Heart right ventricle (tissue), 16 donors: ENCODE measurements at regions not wholly inside any gene's neighbourhood (a gene's known extent, or its start where the extent isn't known, plus 50 kb on each side); places are given as distances from the start of the nearest gene placed in this dataset.

Source experiments
- ATAC-seq, 8 donors: fragments of 200-7000 bp; cut with Tn5 transposase; one replicate each; pipeline ENCODE4 v1.9.1; 2020; ENCODE audit warnings: mild to moderate bottlenecking in 8 of 8, moderate library complexity in 8 of 8, moderate number of reproducible peaks in 1 of 8
- DNase-seq, 2 donors: peaks; one replicate each; pipeline ENCODE4 v3.0.0-alpha.2; 2020
- H3K27ac ChIP-seq, 10 donors: fragments of 200-600 bp; sonication (generic) in 2 of 10; one replicate each; pipeline versions ENCODE4 v1.5.0 to v1.8.0; 2020 to 2022; ENCODE audit warnings: mild to moderate bottlenecking in 3 of 10
- H3K27me3 ChIP-seq, 7 donors: fragments of 200-600 bp; one replicate each; pipeline ENCODE4 v1.8.0; 2021 to 2022; ENCODE audit warnings: mild to moderate bottlenecking in 2 of 7
- H3K36me3 ChIP-seq, 9 donors: fragments of 200-600 bp; sonication (generic) in 1 of 9; one replicate each; pipeline versions ENCODE4 v1.5.0 to v1.8.0; 2020 to 2022; ENCODE audit warnings: mild to moderate bottlenecking in 2 of 9
- H3K4me1 ChIP-seq, 9 donors: fragments of 200-600 bp; sonication (generic) in 1 of 9; one replicate each; pipeline versions ENCODE4 v1.5.0 to v1.8.0; 2020 to 2022; ENCODE audit warnings: mild to moderate bottlenecking in 4 of 9
- H3K4me3 ChIP-seq, 10 donors: fragments of 200-600 bp; sonication (generic) in 2 of 10; one replicate each; pipeline versions ENCODE4 v1.5.0 to v1.8.0; 2020 to 2022; ENCODE audit warnings: mild to moderate bottlenecking in 7 of 10, moderate library complexity in 2 of 10
- H3K9me3 ChIP-seq, 11 donors: fragments of 200-600 bp in 10 of 11; sonication (generic) in 2 of 11; one replicate each; pipeline versions ENCODE4 v1.5.0 to v1.8.0; 2013 to 2022; ENCODE audit warnings: mild to moderate bottlenecking in 2 of 11, control low read depth in 1 of 11, moderate library complexity in 1 of 11
- WGBS, 2 donors: extraction: QIAGEN DNeasy Blood & Tissue Kit; methylation state at CpG; one replicate each; pipeline ENCODE4 v1.1.7; 2013; ENCODE audit warnings: inconsistent platforms in 1 of 2; 5-methylcytosine and 5-hydroxymethylcytosine counted together
- intact Hi-C, 10 donors: fragments of 100-400 bp; cut with DNase I; formaldehyde crosslinking; loops; one replicate each; pipeline versions ENCODE4 v1.11.1 to v1.14.2; 2022
- TF ChIP-seq, protein P1 (sequence below), 9 donors: fragments of 200-600 bp; sonication (generic) in 2 of 9; IDR thresholded peaks; one replicate each; pipeline versions ENCODE4 v1.5.0 to v1.8.0; 2021 to 2022; ENCODE audit warnings: antibody characterized with exemption in 9 of 9, mild to moderate bottlenecking in 5 of 9, moderate library complexity in 1 of 9
- donor health status: Arrhythmogenic right ventricular cardiomyopathy.
- donor health status: ischemic (EF 13 %, LVEDD 7.1; RV severe dilation, severe dysfunction).
- donor health status: healthy with polysubstance abuse.
- donor health status: DM: no; HTN: yes; CAD: no.
- donor health status: DM: no; HTN: no; CAD: no.
- donor health status: ischemic (EF 25% LVEDD 6.9; RV normal size, moderate dysfunction).
- donor health status: ischemic (EF 25% LVEDD 5.7; RV mildly dilated, moderate dysfunction).
- donor health status: healthy.
- donor health status: DM: yes; HTN: yes; CAD: no.
- donor health status: Ischemic cardiomyopathy.
- donor health status: ischemic (EF 35%, LVEDD 5.7; RV mildly dilated, moderate dysfunction).
- donor health status: nonischemic (EF 11% LVEDD 7.7; RV severe dilation, severe dysfunction).
- donor health status: DM: yes; HTN: yes; CAD: no.
- donor health status: PGD.
- donor health status: ischemic (EF 29% LVEDD 5.4; RV normal size, mild dysfunction).
- donor health status: nonischemic (EF 23%, LVEDD 6.1; RV moderate dilation, normal function).

DNA sequence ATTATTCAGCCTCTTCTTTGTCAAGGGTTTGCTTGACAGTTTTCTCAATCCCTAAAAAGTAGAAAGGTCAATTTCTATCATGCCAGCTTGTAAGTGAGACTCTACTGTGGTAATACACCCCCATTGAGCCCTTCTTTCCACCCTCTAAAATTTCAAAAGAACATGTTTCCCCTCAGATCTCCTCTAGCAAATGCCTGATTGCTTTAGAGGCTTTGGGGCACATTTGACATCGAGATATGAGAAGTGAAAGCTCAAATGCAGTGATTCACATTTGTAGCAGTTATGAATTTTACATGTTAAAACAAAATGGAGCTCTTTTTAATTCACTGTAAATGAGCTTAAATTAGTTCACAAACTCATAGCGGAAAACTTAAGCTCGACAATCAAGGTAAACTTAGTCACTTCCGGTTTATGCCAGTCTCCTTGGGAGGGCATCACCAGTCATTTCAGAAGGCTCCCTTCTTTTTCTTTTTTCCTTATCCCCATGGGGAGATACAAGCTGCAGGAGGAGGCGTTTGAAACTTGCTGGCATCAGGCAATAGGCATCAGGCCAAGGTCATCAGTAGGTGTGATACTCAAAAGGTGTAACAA, 55.3 kb upstream of the ADO start:
- ATAC-seq, result no peak
- TF ChIP-seq, protein P1, sequence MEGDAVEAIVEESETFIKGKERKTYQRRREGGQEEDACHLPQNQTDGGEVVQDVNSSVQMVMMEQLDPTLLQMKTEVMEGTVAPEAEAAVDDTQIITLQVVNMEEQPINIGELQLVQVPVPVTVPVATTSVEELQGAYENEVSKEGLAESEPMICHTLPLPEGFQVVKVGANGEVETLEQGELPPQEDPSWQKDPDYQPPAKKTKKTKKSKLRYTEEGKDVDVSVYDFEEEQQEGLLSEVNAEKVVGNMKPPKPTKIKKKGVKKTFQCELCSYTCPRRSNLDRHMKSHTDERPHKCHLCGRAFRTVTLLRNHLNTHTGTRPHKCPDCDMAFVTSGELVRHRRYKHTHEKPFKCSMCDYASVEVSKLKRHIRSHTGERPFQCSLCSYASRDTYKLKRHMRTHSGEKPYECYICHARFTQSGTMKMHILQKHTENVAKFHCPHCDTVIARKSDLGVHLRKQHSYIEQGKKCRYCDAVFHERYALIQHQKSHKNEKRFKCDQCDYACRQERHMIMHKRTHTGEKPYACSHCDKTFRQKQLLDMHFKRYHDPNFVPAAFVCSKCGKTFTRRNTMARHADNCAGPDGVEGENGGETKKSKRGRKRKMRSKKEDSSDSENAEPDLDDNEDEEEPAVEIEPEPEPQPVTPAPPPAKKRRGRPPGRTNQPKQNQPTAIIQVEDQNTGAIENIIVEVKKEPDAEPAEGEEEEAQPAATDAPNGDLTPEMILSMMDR (IDR thresholded peaks at IDR 0.05), result no peak

More for the DNA sequence above, 55.3 kb upstream of the ADO start:
- 82 to 85% methylated on average over 5 of the region's 5 CpGs for WGBS, 2 donors
- Histone ChIP-seq H3K9me3 (no peaks in the 10 kb centered on the region), H3K4me3 (no peak overlapping the region), H3K4me1 (peaks cover 0 to 5% (median 0%) of the 10 kb centered on the region in 9 donors), H3K36me3 (no peaks in the 10 kb centered on the region), H3K27ac (no peak overlapping the region), H3K27me3 (no peaks in the 10 kb centered on the region)
- intact Hi-C loops, result no loop called here
- DNase-seq, result no peak
